ENCODE measurements at regions not wholly inside any gene's neighbourhood (a gene's known extent, or its start where the extent isn't known, plus 50 kb on each side); places are given as distances from the start of the nearest gene placed in this dataset.

DNA sequence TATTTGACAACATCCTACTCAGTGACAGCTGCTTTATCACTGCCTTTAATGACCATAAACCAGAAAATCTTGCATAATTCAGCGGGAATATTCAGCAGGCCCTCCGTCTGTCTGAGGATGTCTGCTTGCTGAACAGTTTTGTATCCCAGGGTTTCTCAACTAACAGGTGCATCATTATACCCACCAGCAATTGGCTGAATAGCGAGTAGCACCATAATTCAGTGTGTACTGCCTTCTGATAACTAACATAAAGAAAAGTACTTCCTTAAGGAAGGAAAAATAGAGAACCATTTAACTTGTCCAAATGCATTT, 680.1 kb downstream of the GALC start:
- peaks cover 0 to 3% (median 0%) of the 10 kb centered on the region in 4 donors for H3K9me3 ChIP-seq
- H3K36me3 ChIP-seq = no peaks in the 10 kb centered on the region
- no peak for DNase-seq (ENCODE audit: low spot score in 2 of 2)
- H3K4me1 ChIP-seq = no peaks in the 10 kb centered on the region
- TF ChIP-seq EP300 (IDR thresholded peaks at IDR 0.05) (no peak), POLR2A (IDR thresholded peaks at IDR 0.05) (no peak)
- TF ChIP-seq, protein P1, sequence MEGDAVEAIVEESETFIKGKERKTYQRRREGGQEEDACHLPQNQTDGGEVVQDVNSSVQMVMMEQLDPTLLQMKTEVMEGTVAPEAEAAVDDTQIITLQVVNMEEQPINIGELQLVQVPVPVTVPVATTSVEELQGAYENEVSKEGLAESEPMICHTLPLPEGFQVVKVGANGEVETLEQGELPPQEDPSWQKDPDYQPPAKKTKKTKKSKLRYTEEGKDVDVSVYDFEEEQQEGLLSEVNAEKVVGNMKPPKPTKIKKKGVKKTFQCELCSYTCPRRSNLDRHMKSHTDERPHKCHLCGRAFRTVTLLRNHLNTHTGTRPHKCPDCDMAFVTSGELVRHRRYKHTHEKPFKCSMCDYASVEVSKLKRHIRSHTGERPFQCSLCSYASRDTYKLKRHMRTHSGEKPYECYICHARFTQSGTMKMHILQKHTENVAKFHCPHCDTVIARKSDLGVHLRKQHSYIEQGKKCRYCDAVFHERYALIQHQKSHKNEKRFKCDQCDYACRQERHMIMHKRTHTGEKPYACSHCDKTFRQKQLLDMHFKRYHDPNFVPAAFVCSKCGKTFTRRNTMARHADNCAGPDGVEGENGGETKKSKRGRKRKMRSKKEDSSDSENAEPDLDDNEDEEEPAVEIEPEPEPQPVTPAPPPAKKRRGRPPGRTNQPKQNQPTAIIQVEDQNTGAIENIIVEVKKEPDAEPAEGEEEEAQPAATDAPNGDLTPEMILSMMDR (IDR thresholded peaks at IDR 0.05) = no peak
- H3K4me3 ChIP-seq = no peak overlapping the region
- WGBS, 2 donors = 80 to 88% methylated on average over 3 of the region's 3 CpGs
- H3K27ac ChIP-seq = no peak overlapping the region
- no peaks in the 10 kb centered on the region for H3K27me3 ChIP-seq

DNA sequence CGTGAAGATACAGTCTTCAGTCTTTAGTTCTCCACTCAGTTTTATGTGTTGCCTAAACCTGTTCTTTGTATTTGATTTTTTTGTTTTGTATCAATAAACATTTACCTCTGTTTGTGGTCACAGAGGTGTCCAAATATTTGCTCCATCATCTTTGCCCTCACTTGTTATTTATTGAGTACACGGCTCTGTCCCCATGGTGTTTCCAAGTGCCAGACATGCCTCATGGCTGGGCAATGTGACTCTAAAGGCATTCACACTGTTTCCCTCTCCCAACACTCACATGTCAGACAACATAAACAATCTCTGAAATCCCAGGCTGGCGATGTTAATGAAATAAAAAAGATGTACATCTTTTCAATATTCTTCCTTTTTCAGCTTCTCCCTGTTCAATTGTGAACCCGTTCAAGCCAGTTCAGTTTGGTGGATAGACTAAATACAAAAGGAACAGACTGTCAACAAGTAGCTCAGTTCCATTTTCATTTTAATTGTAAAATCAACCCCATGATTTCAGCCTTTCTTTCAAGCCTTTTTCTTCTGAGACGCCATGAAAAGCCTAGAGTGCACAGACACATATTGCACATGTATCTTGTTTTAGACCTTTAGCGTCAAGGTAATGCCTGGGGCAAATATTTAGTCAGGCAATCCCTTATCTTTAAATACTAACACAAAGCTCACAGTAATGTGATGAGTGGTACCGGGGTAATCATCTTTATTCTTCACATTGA, 680.7 kb downstream of the GALC start:
- peaks cover 0 to 3% (median 0%) of the 10 kb centered on the region in 4 donors for H3K9me3 ChIP-seq
- H3K27ac ChIP-seq = no peak overlapping the region
- H3K36me3 ChIP-seq = no peaks in the 10 kb centered on the region
- no peaks in the 10 kb centered on the region for H3K27me3 ChIP-seq
- no peak overlapping the region for H3K4me3 ChIP-seq
- DNase-seq (ENCODE audit: low spot score in 2 of 2) = no peak
- 85% methylated on average over 7 of the region's 7 CpGs for WGBS, 2 donors
- H3K4me1 ChIP-seq = no peaks in the 10 kb centered on the region
- TF ChIP-seq, protein P1 (IDR thresholded peaks at IDR 0.05) = no peak
- TF ChIP-seq EP300 (IDR thresholded peaks at IDR 0.05) (no peak), POLR2A (IDR thresholded peaks at IDR 0.05) (no peak)

DNA sequence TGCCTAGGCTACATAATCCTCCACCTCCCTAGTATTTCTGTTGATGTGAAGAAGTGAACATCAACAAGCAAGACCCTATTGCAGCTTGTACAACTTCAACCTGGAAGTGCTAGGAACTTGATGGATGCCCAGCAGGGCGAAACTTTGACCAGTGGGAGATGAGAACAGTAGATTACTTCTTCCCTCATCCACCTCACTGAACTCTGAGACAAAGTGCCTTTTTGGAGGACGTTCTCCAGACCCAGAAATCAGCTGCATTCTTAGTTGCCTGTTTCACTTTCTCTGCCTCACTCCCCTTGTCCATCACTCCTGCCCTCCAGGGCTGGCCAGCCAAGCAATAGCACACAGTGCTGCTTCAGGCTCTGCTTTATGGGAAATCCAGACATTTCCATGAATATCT, 683.4 kb downstream of the GALC start:
- no peaks in the 10 kb centered on the region for H3K4me1 ChIP-seq
- no peak for DNase-seq (ENCODE audit: low spot score in 2 of 2)
- H3K27ac ChIP-seq = no peak overlapping the region
- 54 to 73% methylated on average over 2 of the region's 2 CpGs for WGBS, 2 donors
- no peaks in the 10 kb centered on the region for H3K36me3 ChIP-seq
- TF ChIP-seq, protein P1 (IDR thresholded peaks at IDR 0.05) = no peak
- TF ChIP-seq POLR2A (IDR thresholded peaks at IDR 0.05) (no peak), EP300 (IDR thresholded peaks at IDR 0.05) (no peak)
- no peak overlapping the region for H3K4me3 ChIP-seq
- no peaks in the 10 kb centered on the region for H3K9me3 ChIP-seq
- H3K27me3 ChIP-seq = no peaks in the 10 kb centered on the region

DNA sequence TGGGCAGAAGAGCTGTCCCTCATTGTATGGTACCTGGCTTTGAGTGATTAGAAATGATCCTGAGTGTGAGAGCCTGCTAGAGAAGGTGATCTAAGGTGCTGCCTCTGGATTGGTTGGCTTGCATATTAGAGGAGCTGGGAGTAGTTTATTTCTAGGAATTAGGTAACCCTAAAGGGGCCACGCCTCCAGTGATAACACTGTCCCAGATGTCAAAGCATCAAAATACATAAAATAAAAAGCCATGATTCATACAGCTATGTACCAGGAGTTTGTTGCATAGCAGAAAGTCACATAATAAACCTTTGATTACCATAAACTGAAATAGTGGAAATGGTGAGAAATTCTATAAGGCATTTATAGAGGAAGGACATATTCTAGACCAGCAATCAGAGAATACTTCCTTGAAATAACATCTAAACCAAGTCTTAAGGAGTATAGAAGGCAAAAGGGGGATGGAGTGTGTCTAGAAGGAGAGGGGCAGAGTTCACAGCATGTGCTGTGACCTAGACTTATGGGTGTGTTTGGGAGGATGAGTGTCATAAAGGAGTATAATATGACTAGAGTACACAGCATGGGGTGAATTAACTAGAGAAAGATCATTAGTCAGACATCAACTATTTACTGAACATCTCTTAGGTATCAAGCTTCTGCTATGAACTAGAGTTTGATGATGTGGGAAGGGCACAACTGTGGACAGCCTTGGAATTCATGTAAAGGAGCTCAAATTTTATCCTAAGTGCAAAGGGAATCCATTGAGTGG, 686.4 kb downstream of the GALC start:
- no peaks in the 10 kb centered on the region for H3K27me3 ChIP-seq
- DNase-seq (ENCODE audit: low spot score in 2 of 2) = no peak
- 83 to 92% methylated on average over 1 of the region's 1 CpG for WGBS, 2 donors
- H3K27ac ChIP-seq = no peak overlapping the region
- TF ChIP-seq, protein P1 (IDR thresholded peaks at IDR 0.05) = no peak
- no peak for TF ChIP-seq EP300 (IDR thresholded peaks at IDR 0.05)
- no peak for TF ChIP-seq POLR2A (IDR thresholded peaks at IDR 0.05)
- H3K4me3 ChIP-seq = no peak overlapping the region
- no peaks in the 10 kb centered on the region for H3K9me3 ChIP-seq
- no peaks in the 10 kb centered on the region for H3K4me1 ChIP-seq
- no peaks in the 10 kb centered on the region for H3K36me3 ChIP-seq

DNA sequence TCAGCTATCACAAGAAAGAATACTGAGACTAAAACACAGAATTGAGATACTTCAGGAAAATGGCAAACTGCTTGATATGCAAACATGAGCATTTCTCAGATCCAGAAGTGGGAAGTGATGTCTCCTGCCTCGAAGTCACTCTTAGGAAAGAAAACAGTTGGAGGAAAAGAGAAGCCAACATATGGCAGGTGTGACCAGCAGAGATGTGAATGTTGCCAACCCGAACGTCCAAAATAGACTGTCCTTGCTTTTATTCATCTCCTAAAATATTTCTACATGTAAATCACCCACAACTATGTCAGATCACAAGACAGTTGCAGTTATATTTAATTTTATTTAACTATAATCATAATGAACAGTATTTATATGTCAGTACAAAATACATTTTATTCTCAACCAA, 687.6 kb downstream of the GALC start:
- H3K27ac ChIP-seq = no peak overlapping the region
- H3K36me3 ChIP-seq = no peaks in the 10 kb centered on the region
- 72 to 75% methylated on average over 3 of the region's 3 CpGs for WGBS, 2 donors
- H3K27me3 ChIP-seq = no peaks in the 10 kb centered on the region
- TF ChIP-seq EP300 (IDR thresholded peaks at IDR 0.05) (no peak), POLR2A (IDR thresholded peaks at IDR 0.05) (no peak)
- TF ChIP-seq, protein P1 (IDR thresholded peaks at IDR 0.05) = no peak
- no peaks in the 10 kb centered on the region for H3K4me1 ChIP-seq
- H3K4me3 ChIP-seq = no peak overlapping the region
- DNase-seq (ENCODE audit: low spot score in 2 of 2) = no peak
- H3K9me3 ChIP-seq = no peaks in the 10 kb centered on the region
